Ishikawa (cell line): ENCODE measurements at regions not wholly inside any gene's neighbourhood (a gene's known extent, or its start where the extent isn't known, plus 50 kb on each side); places are given as distances from the start of the nearest gene placed in this dataset.

Experiments
- CEBPB ChIP-seq: IDR thresholded peaks from 2 replicates; pipeline ENCODE4 v1.6.1; 2012
- CREB1 ChIP-seq: IDR thresholded peaks from 2 replicates; pipeline ENCODE4 v1.6.1; 2012; ENCODE audit warnings: low read depth
- EGR1 ChIP-seq: IDR thresholded peaks from 2 replicates; pipeline ENCODE4 v1.6.1; 2012
- EP300 ChIP-seq: IDR thresholded peaks from 2 replicates; pipeline ENCODE4 v1.6.1; 2012; ENCODE audit warnings: borderline replicate concordance
- FOXM1 ChIP-seq: IDR thresholded peaks from 2 replicates; pipeline ENCODE4 v1.6.1; 2012; ENCODE audit warnings: low read depth, borderline replicate concordance
- MAX ChIP-seq: IDR thresholded peaks from 2 replicates; pipeline ENCODE4 v1.6.1; 2012
- NFIC ChIP-seq: IDR thresholded peaks from 2 replicates; pipeline ENCODE4 v1.6.1; 2012
- RAD21 ChIP-seq: IDR thresholded peaks from 2 replicates; pipeline ENCODE4 v1.6.1; 2012; ENCODE audit warnings: low read depth
- REST ChIP-seq: IDR thresholded peaks from 2 replicates; pipeline ENCODE4 v1.6.1; 2012; ENCODE audit warnings: low read depth, mild to moderate bottlenecking
- TAF1 ChIP-seq: IDR thresholded peaks from 2 replicates; pipeline ENCODE4 v1.6.1; 2012; ENCODE audit warnings: low read depth, mild to moderate bottlenecking
- TCF12 ChIP-seq: IDR thresholded peaks from 2 replicates; pipeline ENCODE4 v1.6.1; 2012; ENCODE audit warnings: low read depth
- TEAD4 ChIP-seq: IDR thresholded peaks from 2 replicates; pipeline ENCODE4 v1.6.1; 2012
- YY1 ChIP-seq: IDR thresholded peaks from 2 replicates; pipeline ENCODE4 v1.6.1; 2012; ENCODE audit warnings: low read depth
- ZBTB7A ChIP-seq: IDR thresholded peaks from 2 replicates; pipeline ENCODE4 v1.6.1; 2012; ENCODE audit warnings: low read depth
- TF ChIP-seq, protein P1 (sequence below): IDR thresholded peaks from 2 replicates; pipeline ENCODE4 v1.6.1; 2012

GRCh38 chr14:104515811-104516780 is 63.5 kb upstream of the C14orf180 start:
- TF ChIP-seq MAX = no peak
- TF ChIP-seq CREB1 = no peak
- TF ChIP-seq TCF12 = no peak
- no peak for TF ChIP-seq EP300
- no peak for TF ChIP-seq YY1
- TF ChIP-seq TEAD4 = no peak
- TF ChIP-seq EGR1 = no peak
- no peak for TF ChIP-seq CEBPB
- no peak for TF ChIP-seq NFIC
- TF ChIP-seq FOXM1 = no peak
- no peak for TF ChIP-seq TAF1

- TF ChIP-seq TAF1 (no peak), CREB1 (no peak), CEBPB (no peak), REST (no peak), TEAD4 (no peak), RAD21 (no peak), ZBTB7A (no peak), FOXM1 (no peak), EP300 (no peak)
- TF ChIP-seq, protein P1, sequence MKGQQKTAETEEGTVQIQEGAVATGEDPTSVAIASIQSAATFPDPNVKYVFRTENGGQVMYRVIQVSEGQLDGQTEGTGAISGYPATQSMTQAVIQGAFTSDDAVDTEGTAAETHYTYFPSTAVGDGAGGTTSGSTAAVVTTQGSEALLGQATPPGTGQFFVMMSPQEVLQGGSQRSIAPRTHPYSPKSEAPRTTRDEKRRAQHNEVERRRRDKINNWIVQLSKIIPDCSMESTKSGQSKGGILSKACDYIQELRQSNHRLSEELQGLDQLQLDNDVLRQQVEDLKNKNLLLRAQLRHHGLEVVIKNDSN = no peak
Measured at GRCh38 chr14:104516906-104517305, 62.7 kb upstream of the C14orf180 start.

DNA sequence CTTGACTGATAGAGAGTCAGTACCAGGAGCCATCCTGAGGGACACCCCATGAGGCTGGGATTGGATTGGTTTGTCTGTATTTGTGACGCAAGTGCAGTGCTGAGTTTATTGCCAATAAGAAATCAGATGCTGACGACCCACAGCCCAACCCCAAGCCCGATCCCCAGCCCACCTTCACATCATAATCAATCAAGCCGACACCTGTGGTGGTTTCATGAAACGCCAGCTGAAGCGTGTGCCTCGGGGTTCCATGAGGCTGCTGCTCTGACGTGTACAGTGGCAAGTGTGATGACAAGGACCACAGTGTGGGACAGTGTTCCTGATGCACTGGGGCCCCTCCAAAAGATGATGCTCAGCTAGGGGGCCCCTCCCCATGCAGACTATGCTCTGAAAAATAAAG is 62.1 kb upstream of the C14orf180 start:
- TF ChIP-seq YY1 (no peak), TCF12 (no peak), FOXM1 (no peak), REST (no peak), CEBPB (no peak), ZBTB7A (no peak), MAX (no peak), TEAD4 (no peak), EGR1 (no peak), EP300 (no peak), NFIC (no peak), TAF1 (no peak), CREB1 (no peak), RAD21 (no peak)
- TF ChIP-seq, protein P1 = no peak

DNA sequence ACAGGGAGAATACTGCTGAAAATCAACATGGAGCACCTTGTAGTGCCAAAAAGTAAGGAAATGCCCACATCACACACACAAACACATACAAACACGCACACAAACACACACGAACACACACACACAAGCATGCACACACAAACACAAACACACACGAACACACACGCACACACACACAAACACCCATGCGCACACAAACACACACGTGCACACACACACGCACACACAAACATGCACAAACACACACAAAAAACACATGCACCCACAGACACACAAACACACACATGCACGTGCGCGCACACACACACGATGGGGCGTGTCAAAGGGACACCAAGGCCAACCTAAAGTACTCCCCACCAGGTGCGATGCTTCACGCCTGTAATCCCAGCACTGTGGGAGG is 61.7 kb upstream of the C14orf180 start:
- TF ChIP-seq TCF12 (no peak), TEAD4 (no peak), REST (no peak), MAX (no peak), ZBTB7A (no peak), FOXM1 (no peak), EP300 (no peak), NFIC (no peak), CEBPB (no peak), EGR1 (no peak), YY1 (no peak), CREB1 (no peak), RAD21 (no peak), TAF1 (no peak)
- TF ChIP-seq, protein P1 = no peak
